Type B pancreatic cell (in vitro differentiated cells): ENCODE measurements at regions not wholly inside any gene's neighbourhood (a gene's known extent, or its start where the extent isn't known, plus 50 kb on each side); places are given as distances from the start of the nearest gene placed in this dataset.

Experiments used
- DNase-seq: peaks from one replicate; pipeline ENCODE4 v3.0.0; 2021; ENCODE audit warnings: mixed read lengths; ENCODE audit not compliant: unreplicated experiment; ENCODE audit errors: extremely low spot score
- H3K27ac Mint-ChIP-seq: 2 replicates; pipeline ENCODE4 v1.8.0; 2021; ENCODE audit warnings: mild to moderate bottlenecking, mixed read lengths
- H3K27me3 Mint-ChIP-seq: 2 replicates; pipeline ENCODE4 v1.8.0; 2021; ENCODE audit warnings: mixed read lengths
- H3K36me3 Mint-ChIP-seq: 2 replicates; pipeline ENCODE4 v1.8.0; 2021; ENCODE audit warnings: mixed read lengths
- H3K4me1 Mint-ChIP-seq: one replicate; pipeline ENCODE4 v1.8.0; 2021; ENCODE audit warnings: mixed read lengths; ENCODE audit not compliant: unreplicated experiment
- H3K4me3 Mint-ChIP-seq: 2 replicates; pipeline ENCODE4 v1.8.0; 2021; ENCODE audit warnings: mild to moderate bottlenecking, mixed read lengths
- H3K9me3 Mint-ChIP-seq: 2 replicates; pipeline ENCODE4 v1.8.0; 2021; ENCODE audit warnings: mixed read lengths
- TF ChIP-seq, protein P1 (sequence below): fragments of 200-600 bp; sonication (generic); conservative IDR thresholded peaks from 2 replicates; pipeline ENCODE4 v1.5.0; 2021; ENCODE audit warnings: antibody characterized with exemption, mild to moderate bottlenecking

GRCh38 chr1:59172693-59173092, 124.2 kb upstream of the FGGY start:
- H3K4me3 Mint-ChIP-seq: no peak overlapping the region
- DNase-seq: no peak
- H3K36me3 Mint-ChIP-seq: no peaks in the 10 kb centered on the region
- no peaks in the 10 kb centered on the region for H3K27me3 Mint-ChIP-seq
- peaks cover 6% of the 10 kb centered on the region for H3K9me3 Mint-ChIP-seq
- H3K4me1 Mint-ChIP-seq: peaks cover 16% of the 10 kb centered on the region
- TF ChIP-seq, protein P1, sequence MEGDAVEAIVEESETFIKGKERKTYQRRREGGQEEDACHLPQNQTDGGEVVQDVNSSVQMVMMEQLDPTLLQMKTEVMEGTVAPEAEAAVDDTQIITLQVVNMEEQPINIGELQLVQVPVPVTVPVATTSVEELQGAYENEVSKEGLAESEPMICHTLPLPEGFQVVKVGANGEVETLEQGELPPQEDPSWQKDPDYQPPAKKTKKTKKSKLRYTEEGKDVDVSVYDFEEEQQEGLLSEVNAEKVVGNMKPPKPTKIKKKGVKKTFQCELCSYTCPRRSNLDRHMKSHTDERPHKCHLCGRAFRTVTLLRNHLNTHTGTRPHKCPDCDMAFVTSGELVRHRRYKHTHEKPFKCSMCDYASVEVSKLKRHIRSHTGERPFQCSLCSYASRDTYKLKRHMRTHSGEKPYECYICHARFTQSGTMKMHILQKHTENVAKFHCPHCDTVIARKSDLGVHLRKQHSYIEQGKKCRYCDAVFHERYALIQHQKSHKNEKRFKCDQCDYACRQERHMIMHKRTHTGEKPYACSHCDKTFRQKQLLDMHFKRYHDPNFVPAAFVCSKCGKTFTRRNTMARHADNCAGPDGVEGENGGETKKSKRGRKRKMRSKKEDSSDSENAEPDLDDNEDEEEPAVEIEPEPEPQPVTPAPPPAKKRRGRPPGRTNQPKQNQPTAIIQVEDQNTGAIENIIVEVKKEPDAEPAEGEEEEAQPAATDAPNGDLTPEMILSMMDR: no peak
- no peak overlapping the region for H3K27ac Mint-ChIP-seq

GRCh38 chr1:59173721-59174120, 123.2 kb upstream of the FGGY start:
- H3K27ac Mint-ChIP-seq: no peak overlapping the region
- H3K9me3 Mint-ChIP-seq: peaks cover 6% of the 10 kb centered on the region
- H3K4me1 Mint-ChIP-seq: peaks cover 16% of the 10 kb centered on the region
- no peak overlapping the region for H3K4me3 Mint-ChIP-seq
- H3K36me3 Mint-ChIP-seq: no peaks in the 10 kb centered on the region
- TF ChIP-seq, protein P1: no peak
- H3K27me3 Mint-ChIP-seq: no peaks in the 10 kb centered on the region
- no peak for DNase-seq

DNA sequence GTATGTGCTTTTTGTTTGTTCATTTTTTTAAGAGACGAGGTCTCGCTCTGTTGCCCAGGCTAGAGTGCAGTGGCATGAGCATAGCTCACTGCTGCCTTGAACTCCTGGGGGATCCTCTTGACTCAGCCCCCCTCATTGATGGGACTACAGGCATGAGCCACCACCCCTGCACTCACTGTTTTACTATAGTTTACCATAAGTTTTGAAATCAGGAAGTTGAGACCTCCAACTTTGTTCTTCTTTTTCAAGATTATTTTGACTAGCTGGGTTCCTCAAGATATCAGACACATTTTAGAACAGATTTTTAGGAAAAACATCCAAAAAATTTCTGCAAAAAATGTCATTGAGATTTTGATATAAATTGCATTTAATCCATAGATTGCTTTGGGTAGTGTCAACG, 120.4 kb upstream of the FGGY start:
- H3K27me3 Mint-ChIP-seq: no peaks in the 10 kb centered on the region
- DNase-seq: no peak
- no peak overlapping the region for H3K4me3 Mint-ChIP-seq
- no peaks in the 10 kb centered on the region for H3K36me3 Mint-ChIP-seq
- H3K9me3 Mint-ChIP-seq: peaks cover 6% of the 10 kb centered on the region
- peaks cover under 1% of the 10 kb centered on the region for H3K4me1 Mint-ChIP-seq
- no peak overlapping the region for H3K27ac Mint-ChIP-seq
- TF ChIP-seq, protein P1: no peak

GRCh38 chr1:59177756-59178155, 119.1 kb upstream of the FGGY start:
- Mint-ChIP-seq H3K27ac (no peak overlapping the region), H3K36me3 (no peaks in the 10 kb centered on the region), H3K4me3 (no peak overlapping the region), H3K4me1 (no peaks in the 10 kb centered on the region), H3K27me3 (no peaks in the 10 kb centered on the region), H3K9me3 (peaks cover 6% of the 10 kb centered on the region)
- TF ChIP-seq, protein P1: no peak
- no peak for DNase-seq

GRCh38 chr1:59178339-59179187, 118.3 kb upstream of the FGGY start:
- DNase-seq: no peak
- Mint-ChIP-seq H3K27me3 (no peaks in the 10 kb centered on the region), H3K4me3 (no peak overlapping the region), H3K36me3 (no peaks in the 10 kb centered on the region), H3K27ac (no peak overlapping the region), H3K4me1 (no peaks in the 10 kb centered on the region), H3K9me3 (peaks cover 6% of the 10 kb centered on the region)
- TF ChIP-seq, protein P1: no peak
